ENCODE measurements at regions not wholly inside any gene's neighbourhood (a gene's known extent, or its start where the extent isn't known, plus 50 kb on each side); places are given as distances from the start of the nearest gene placed in this dataset.

- DNase-seq = no peak
Observed at GRCh38 chr14:97539884-97540283, 742.7 kb downstream of the VRK1 start.

DNA sequence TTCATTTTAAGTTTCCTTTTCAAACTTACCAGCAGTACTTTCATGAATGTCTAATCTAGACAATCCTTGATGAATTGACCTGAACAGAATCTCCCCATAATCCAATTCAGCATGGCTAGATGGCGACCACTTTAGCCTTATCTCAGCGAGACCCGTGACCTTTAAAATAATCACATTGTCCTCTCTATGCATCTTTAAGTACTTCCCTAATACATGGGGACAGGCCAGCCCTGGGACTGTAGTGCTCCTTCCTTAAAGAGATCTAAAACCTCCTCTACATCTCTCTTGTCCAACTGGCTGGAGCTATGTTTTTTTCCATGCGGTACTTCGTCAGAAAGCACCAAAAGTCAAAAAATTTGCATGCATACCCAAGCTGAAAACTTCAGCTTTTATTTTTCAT lies 746.0 kb downstream of the VRK1 start:
- DNase-seq = no peak

DNA sequence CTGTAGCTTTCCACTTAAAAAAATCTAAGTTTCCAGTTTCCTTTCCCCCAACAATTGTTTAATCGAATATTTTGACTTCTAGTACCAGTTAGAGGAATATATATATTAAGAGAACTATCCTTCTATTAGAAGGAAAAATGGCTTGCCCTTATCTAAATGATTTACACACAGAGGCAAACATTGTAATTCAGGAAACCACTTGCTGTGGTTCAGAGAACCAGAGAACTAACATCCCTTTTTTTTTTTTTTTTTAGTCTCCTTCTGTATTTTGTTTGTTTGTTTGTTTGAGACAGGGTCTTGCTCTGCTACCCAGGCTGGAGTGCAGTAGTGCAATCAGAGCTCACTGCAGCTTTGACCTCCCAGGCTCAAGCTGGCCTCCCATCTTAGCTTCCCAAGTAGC lies 746.6 kb downstream of the VRK1 start:
- DNase-seq = no peak

- DNase-seq = no peak
Observed at GRCh38 chr14:97544571-97544970, 747.4 kb downstream of the VRK1 start.

DNA sequence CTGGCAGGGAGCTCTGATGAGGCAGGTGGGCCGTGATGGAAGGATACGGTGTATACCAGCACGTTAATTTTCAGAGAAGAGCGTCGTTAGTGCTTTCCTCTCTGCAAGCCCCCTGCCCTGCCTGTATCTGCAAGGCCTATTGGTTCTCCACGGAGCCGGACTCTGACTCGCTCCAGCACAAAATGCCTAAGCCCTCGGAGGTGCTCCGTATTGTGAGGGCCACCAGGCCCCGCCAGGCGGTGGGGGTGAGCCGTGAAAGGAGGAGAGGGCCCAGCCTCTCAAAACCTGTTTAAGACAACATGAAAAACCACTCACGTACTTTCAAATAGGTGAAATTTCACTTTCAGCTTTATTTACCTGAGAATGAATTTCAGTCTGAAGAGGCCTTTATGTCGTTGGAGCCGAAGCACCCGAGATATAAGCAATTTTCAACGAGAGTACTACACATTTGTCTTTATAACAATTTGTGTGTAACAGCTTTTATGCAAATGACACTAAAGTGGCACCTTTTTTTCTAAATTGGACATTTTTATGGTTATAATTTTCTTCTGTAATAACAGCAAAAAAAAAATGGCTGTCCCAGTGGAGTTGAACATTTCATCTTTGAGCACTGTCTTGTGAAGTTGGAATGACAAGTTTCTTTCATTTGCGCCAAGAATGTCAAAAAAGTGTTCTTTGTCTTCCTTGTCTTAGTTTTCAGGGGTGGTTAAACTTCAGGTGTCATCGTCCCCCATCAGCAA lies 749.5 kb downstream of the VRK1 start:
- DNase-seq = no peak

GRCh38 chr14:97550463-97550862 lies 753.3 kb downstream of the VRK1 start:
- DNase-seq = no peak

GRCh38 chr14:97554597-97554996 lies 757.4 kb downstream of the VRK1 start:
- DNase-seq = no peak

DNA sequence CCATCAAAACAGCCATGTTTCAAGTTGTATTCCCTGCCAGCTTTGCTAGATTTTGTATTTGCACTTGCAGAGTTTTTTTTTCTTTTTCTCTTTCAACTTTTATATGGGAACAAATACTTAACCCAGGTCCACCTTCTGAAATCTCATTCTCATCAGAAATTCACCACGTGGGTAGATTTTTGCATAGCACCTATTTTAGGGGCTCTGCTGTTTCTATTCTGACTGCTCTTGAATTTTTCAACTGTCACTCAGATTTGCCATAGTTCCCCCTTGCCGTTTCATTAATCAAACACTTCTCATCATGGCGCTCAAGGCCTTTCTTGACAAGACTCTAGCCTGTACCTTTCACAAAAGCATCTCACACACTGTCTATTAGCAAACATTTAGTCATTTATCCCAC lies 767.2 kb downstream of the VRK1 start:
- no peak for DNase-seq

DNA sequence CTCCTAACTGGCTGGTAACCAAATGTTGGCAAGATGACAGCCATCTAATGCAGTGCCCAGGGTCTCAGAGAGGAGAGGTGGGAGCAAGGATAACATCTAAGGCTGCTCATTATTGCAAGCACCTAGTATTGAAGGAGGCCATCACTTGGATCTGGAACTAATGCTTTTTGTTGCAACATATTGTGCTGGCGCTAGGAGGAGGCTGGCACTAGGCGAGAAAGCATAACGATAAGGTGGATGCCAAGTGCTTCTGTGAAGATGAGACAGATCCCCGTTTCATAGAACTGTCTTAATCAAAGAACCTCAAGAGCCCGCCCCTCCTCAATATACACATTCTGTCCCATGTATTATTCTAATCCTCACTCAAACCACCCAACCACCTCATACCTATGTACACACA lies 774.0 kb downstream of the VRK1 start:
- no peak for DNase-seq

DNA sequence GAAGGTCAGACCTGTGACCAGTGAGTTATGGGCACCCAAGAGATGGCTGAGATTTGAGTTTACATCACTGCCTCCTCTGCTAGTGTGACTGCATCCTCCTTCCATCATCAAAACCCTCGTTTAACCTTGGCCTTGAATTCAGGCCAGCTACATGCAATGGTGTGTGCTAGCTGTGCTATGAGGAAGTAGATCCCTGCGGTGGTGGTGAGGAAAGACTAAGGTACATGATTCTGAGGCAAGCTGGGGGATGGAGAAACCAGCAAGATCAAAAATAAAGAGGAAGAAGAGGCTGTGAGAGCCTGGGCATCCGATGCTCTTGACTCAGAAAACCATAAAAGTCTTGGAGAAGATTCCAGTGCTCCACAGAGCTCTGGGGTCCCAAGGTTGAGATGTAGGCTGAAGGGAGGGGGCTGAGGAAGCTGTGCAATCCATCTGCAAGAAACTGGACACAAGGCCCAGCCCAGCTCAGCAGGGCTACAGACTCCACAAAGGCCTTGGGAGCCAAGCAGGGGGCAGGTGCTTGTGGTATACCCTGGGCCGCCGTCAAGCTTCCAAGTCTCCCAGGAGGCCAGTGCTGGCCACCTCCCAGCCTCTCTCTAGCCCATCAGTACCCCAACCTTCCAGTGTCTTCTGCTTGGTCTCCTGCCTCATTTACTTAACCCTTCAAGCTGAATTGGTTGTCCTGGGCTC lies 774.8 kb downstream of the VRK1 start:
- DNase-seq = no peak

DNA sequence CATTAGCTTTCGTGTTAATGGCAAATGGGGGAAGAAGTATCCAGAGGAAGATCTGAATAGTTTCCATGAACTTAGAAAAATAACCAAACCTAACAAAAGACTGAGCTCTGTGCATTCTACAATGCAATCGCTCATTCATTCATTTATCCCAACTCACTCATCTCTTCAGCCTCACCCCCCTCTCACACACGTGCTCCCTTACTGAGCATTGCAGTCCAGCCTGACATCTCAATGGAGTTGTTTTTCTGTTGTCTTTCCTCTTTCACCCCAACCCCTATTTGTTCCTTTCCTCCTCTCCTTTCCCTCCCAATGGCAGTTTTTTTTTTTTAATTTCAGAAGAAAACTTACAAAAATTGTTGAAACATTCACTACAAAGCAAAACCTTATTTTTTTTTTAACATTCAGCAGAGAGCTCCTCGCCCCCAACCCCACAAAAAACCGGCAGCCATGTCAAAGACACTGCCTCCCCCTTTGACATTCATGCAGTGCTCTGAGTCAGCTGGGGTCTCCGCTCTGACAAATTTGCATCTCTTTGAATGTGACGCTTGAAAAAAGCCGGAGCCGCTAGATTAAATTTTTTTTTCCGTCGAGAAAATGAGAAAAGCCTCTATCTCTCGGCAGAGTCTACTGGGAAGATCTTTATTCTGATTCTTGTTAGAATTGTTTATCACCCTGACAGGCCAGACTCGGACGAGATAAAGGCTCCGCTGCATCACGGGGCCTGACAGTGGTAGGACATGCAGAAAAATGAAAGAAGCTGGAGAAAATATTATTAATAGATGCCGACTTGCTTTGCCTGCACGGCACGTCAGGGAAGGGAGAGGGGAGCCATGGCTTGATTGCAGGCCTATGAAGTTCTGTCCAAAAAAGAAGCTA lies 775.6 kb downstream of the VRK1 start:
- DNase-seq = no peak

- no peak for DNase-seq
Observed at GRCh38 chr14:97575677-97576076, 778.5 kb downstream of the VRK1 start.

DNA sequence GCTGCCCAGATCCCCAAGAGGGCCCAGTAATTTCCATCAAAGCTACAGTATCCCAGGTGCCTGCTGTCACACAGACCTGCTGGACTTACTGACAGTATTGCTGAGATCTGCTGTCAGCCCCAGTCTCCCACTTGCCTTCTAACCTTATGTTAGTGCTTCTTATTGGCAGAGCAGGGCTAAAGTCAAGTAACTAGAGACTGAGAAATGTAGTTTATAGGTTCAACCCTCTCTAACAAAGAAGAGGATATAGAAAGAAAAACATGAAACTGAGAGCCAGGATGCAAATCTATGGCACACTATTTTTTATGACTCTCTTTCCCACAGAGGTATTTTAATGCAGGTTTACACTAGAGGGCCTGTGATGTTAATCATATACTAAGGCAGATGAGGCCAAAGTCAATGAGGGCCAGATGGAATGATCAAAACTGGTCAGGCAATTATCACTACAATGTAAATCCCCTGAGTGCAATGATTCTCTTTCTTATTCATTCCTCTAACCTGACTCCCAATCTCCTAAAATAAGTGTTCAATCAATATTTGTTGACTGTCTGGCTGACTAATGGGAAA lies 781.9 kb downstream of the VRK1 start:
- DNase-seq = no peak

DNA sequence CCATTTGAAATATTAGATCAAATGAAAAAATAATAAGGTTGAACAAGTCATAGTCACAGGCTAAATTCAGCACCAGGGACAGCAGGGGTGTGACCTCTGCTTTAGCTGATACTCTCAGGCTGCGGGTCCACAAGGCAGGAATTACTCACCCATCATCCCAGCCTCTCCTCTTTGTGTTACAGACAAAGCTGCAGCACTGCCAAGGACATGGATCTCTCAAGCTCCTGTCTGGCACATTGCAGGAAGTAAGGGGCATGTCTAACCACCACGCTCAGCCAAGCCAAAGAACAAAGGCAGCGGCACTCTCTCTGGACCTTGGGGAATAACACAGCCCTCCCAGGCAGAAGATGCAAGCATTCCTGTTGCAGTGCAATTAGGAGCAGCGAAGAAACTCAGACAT lies 783.8 kb downstream of the VRK1 start:
- DNase-seq = no peak

DNA sequence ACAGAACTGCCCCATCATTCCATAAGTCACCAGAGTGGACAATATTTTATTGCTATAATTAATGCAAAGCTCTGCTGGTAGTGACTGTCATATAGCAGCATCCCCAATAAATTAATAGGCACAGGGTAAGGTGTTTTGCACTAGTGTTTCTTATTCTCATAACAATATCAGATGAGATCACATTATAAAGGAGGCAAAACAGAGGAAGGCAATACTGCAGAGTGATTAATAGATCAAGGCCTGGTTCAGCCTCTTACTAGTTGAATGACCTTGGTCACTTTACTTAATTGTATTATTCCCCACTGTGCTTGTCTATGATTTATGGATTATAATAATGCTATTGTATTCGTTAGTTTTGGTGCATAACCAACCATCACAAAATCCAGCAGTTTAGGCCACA lies 784.8 kb downstream of the VRK1 start:
- no peak for DNase-seq

- DNase-seq = no peak
Observed at GRCh38 chr14:97584528-97584927, 787.3 kb downstream of the VRK1 start.

- DNase-seq = no peak
Observed at GRCh38 chr14:97592341-97592980, 795.3 kb downstream of the VRK1 start.

- no peak for DNase-seq
Observed at GRCh38 chr14:97594306-97594705, 797.1 kb downstream of the VRK1 start.

- no peak for DNase-seq
Observed at GRCh38 chr14:97602438-97603117, 805.4 kb downstream of the VRK1 start.

GRCh38 chr14:97603201-97603600 lies 806.0 kb downstream of the VRK1 start:
- no peak for DNase-seq

DNA sequence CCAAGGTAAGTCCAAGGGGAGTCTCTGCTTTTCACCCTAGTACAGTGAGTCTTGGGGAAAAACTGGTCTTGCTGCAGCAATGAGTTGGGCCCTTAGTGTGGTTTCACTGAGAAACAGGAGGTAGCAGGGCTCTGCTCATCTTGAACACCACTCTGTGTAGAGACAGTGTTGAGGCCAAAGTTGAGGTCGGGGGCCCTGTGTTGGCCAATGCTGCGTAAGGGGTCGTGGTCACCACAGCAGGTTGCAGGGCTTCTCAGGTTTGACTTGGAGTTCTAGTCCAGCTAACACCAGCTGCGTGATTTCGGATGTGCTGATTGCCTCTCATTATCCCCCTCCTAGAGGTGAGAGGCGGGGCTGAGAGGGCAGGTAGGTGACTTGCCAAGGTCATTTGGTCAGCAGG lies 807.5 kb downstream of the VRK1 start:
- no peak for DNase-seq

GRCh38 chr14:97618401-97618800 lies 821.2 kb downstream of the VRK1 start:
- no peak for DNase-seq
